Neural progenitor cell (in vitro differentiated cells): ENCODE measurements at regions not wholly inside any gene's neighbourhood (a gene's known extent, or its start where the extent isn't known, plus 50 kb on each side); places are given as distances from the start of the nearest gene placed in this dataset.

Experiments
- DNase-seq: peaks from one replicate; pipeline ENCODE4 v3.0.0-alpha.2; 2016; ENCODE audit warnings: low spot score
- H2AFZ ChIP-seq: fragments of 200-600 bp; sonication (generic); replicated peaks from 2 replicates; pipeline ENCODE4 v1.6.1; 2016; ENCODE audit warnings: antibody characterized with exemption
- H3F3A ChIP-seq: fragments of 200-600 bp; sonication (generic); 2 replicates; pipeline ENCODE4 v1.6.1; 2016; ENCODE audit warnings: antibody characterized with exemption, low read depth
- H3K27ac ChIP-seq: fragments of 200-600 bp; sonication (generic); 2 replicates; pipeline ENCODE4 v1.5.1; 2016; ENCODE audit warnings: mild to moderate bottlenecking
- H3K27me3 ChIP-seq: fragments of 200-600 bp; sonication (generic); 2 replicates; pipeline ENCODE4 v1.6.1; 2016; ENCODE audit warnings: mild to moderate bottlenecking, moderate library complexity
- H3K36me3 ChIP-seq: fragments of 200-600 bp; sonication (generic); 2 replicates; pipeline ENCODE4 v1.5.1; 2016
- H3K4me1 ChIP-seq: fragments of 200-600 bp; sonication (generic); 2 replicates; pipeline ENCODE4 v1.6.1; 2016; ENCODE audit warnings: mixed run types
- H3K4me2 ChIP-seq: fragments of 200-600 bp; sonication (generic); 2 replicates; pipeline ENCODE4 v1.6.1; 2016
- H3K4me3 ChIP-seq: fragments of 200-600 bp; sonication (generic); 2 replicates; pipeline ENCODE4 v1.5.1; 2016
- H3K79me2 ChIP-seq: fragments of 200-600 bp; sonication (generic); 2 replicates; pipeline ENCODE4 v1.6.1; 2016; ENCODE audit warnings: low read depth
- H3K9ac ChIP-seq: fragments of 200-600 bp; sonication (generic); 2 replicates; pipeline ENCODE4 v1.6.1; 2016
- H3K9me3 ChIP-seq: fragments of 200-600 bp; sonication (generic); 2 replicates; pipeline ENCODE4 v1.5.1; 2016; ENCODE audit warnings: low read depth
- H4K20me1 ChIP-seq: fragments of 200-600 bp; sonication (generic); 2 replicates; pipeline ENCODE4 v1.6.1; 2016; ENCODE audit warnings: low read depth
- H3K27ac Mint-ChIP-seq: 3 replicates; pipeline ENCODE4 v1.8.0; 2021; ENCODE audit warnings: mixed read lengths
- H3K27me3 Mint-ChIP-seq: 2 replicates; pipeline ENCODE4 v1.8.0; 2022; ENCODE audit warnings: low read depth, mild to moderate bottlenecking, inconsistent platforms, moderate library complexity, mixed read lengths; ENCODE audit not compliant: insufficient read depth
- H3K36me3 Mint-ChIP-seq: 3 replicates; pipeline ENCODE4 v1.8.0; 2021; ENCODE audit warnings: mixed read lengths
- H3K4me1 Mint-ChIP-seq: 3 replicates; pipeline ENCODE4 v1.8.0; 2021; ENCODE audit warnings: mixed read lengths
- H3K4me3 Mint-ChIP-seq: 3 replicates; pipeline ENCODE4 v1.8.0; 2021; ENCODE audit warnings: mild to moderate bottlenecking, moderate library complexity, mixed read lengths
- H3K9me3 Mint-ChIP-seq: 3 replicates; pipeline ENCODE4 v1.8.0; 2020; ENCODE audit warnings: mixed read lengths
- CTCF ChIP-seq: fragments of 200-600 bp; sonication (generic); IDR thresholded peaks from 2 replicates; pipeline ENCODE4 v1.5.1; 2017; ENCODE audit warnings: antibody characterized with exemption, mild to moderate bottlenecking
- EZH2 ChIP-seq: fragments of 200-600 bp; sonication (generic); IDR thresholded peaks from 2 replicates; pipeline ENCODE4 v1.6.1; 2017; ENCODE audit warnings: antibody characterized with exemption, mild to moderate bottlenecking, moderate library complexity
- EZH2phosphoT487 ChIP-seq: fragments of 200-600 bp; sonication (generic); IDR thresholded peaks from 2 replicates; pipeline ENCODE4 v1.6.1; 2017; ENCODE audit warnings: antibody characterized with exemption

DNA sequence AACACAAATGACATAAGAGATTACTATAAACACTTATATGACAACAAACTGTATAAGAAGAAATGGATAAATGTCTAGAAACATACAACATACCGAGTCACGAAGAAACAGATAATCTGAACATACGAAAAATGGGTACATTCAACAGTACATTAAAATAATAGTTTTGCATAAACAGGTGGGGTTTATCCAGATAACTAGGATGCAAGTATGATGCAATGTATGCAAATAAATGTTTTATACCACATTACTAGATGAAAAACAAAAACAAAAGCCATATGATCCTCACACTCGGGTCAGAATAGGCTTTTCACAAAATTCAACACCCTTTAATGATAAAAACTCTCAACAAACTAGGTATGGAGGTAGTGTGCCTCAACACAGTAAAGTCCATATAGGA, 1585.7 kb downstream of the BRINP3 start:
- Mint-ChIP-seq H3K4me3 (no peak overlapping the region), H3K9me3 (no peaks in the 10 kb centered on the region), H3K36me3 (no peaks in the 10 kb centered on the region), H3K27me3 (no peaks in the 10 kb centered on the region), H3K4me1 (no peaks in the 10 kb centered on the region), H3K27ac (no peak overlapping the region)
- Histone ChIP-seq H3K36me3 (no peaks in the 10 kb centered on the region), H3K4me2 (no peak overlapping the region), H3F3A (no peaks in the 10 kb centered on the region), H4K20me1 (no peaks in the 10 kb centered on the region), H3K4me3 (no peak overlapping the region), H3K79me2 (no peaks in the 10 kb centered on the region), H3K27me3 (no peaks in the 10 kb centered on the region), H2AFZ (no peak overlapping the region), H3K27ac (no peak overlapping the region), H3K4me1 (no peaks in the 10 kb centered on the region), H3K9me3 (no peaks in the 10 kb centered on the region), H3K9ac (no peak overlapping the region)
- TF ChIP-seq EZH2phosphoT487 (no peak), CTCF (no peak), EZH2 (no peak)
- DNase-seq = no peak

DNA sequence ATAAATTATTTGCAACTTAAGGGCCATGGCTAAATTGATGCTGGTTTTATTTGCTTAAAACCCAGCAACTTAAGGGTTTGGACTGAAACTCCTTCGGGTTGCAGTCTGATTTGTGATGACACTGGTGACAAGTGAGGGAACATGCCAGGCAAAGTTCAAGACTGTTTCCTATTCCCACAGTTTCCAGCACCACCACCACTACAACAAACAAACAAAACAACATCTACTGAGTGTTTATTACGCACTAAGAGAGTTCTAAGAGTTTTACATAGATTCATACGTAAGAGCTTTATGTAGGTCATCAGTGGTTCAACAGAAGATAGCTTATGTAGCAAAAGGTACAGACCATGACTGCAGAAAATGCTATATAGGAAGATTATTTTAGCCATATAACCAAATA, 1582.1 kb downstream of the BRINP3 start:
- H4K20me1 ChIP-seq = no peaks in the 10 kb centered on the region
- H3K9ac ChIP-seq = no peak overlapping the region
- no peaks in the 10 kb centered on the region for H3K4me1 ChIP-seq

GRCh38 chr1:188903241-188903640, 1574.4 kb downstream of the BRINP3 start:
- Mint-ChIP-seq H3K27ac (no peak overlapping the region), H3K36me3 (no peaks in the 10 kb centered on the region), H3K4me3 (no peak overlapping the region), H3K4me1 (peaks cover 5% of the 10 kb centered on the region), H3K27me3 (no peaks in the 10 kb centered on the region), H3K9me3 (no peaks in the 10 kb centered on the region)
- DNase-seq = no peak
- H3K27ac ChIP-seq = no peak overlapping the region
- no peak overlapping the region for H3K4me2 ChIP-seq
- no peaks in the 10 kb centered on the region for H3K9me3 ChIP-seq
- H3F3A ChIP-seq = no peaks in the 10 kb centered on the region
- no peaks in the 10 kb centered on the region for H3K36me3 ChIP-seq
- no peak overlapping the region for H3K4me3 ChIP-seq
- H3K79me2 ChIP-seq = no peaks in the 10 kb centered on the region
- no peaks in the 10 kb centered on the region for H4K20me1 ChIP-seq
- H3K27me3 ChIP-seq = no peaks in the 10 kb centered on the region
- TF ChIP-seq EZH2phosphoT487 (no peak), CTCF (no peak), EZH2 (no peak)
- H3K4me1 ChIP-seq = no peaks in the 10 kb centered on the region
- H2AFZ ChIP-seq = no peak overlapping the region
- no peak overlapping the region for H3K9ac ChIP-seq

More for the DNA sequence above, 1582.1 kb downstream of the BRINP3 start:
- no peak overlapping the region for H2AFZ ChIP-seq
- no peaks in the 10 kb centered on the region for H3K36me3 ChIP-seq
- TF ChIP-seq EZH2 (no peak), CTCF (no peak), EZH2phosphoT487 (no peak)
- Mint-ChIP-seq H3K9me3 (no peaks in the 10 kb centered on the region), H3K4me1 (no peaks in the 10 kb centered on the region), H3K36me3 (no peaks in the 10 kb centered on the region), H3K27ac (no peak overlapping the region), H3K27me3 (no peaks in the 10 kb centered on the region), H3K4me3 (no peak overlapping the region)
- H3K4me2 ChIP-seq = no peak overlapping the region
- H3K79me2 ChIP-seq = no peaks in the 10 kb centered on the region
- no peaks in the 10 kb centered on the region for H3F3A ChIP-seq
- H3K9me3 ChIP-seq = no peaks in the 10 kb centered on the region
- H3K4me3 ChIP-seq = no peak overlapping the region
- H3K27me3 ChIP-seq = no peaks in the 10 kb centered on the region
- DNase-seq = no peak
- no peak overlapping the region for H3K27ac ChIP-seq

- no peak overlapping the region for H3K9ac ChIP-seq
- TF ChIP-seq CTCF = no peak
- no peak for TF ChIP-seq EZH2phosphoT487
- no peak for TF ChIP-seq EZH2
- no peak overlapping the region for H2AFZ ChIP-seq
- H3K27ac ChIP-seq = no peak overlapping the region
- peaks cover 5% of the 10 kb centered on the region for H3K4me1 Mint-ChIP-seq
- no peaks in the 10 kb centered on the region for H3K27me3 ChIP-seq
- no peak for DNase-seq
- no peaks in the 10 kb centered on the region for H3K79me2 ChIP-seq
- no peak overlapping the region for H3K4me2 ChIP-seq
- H3F3A ChIP-seq = no peaks in the 10 kb centered on the region
- no peak overlapping the region for H3K4me3 Mint-ChIP-seq
- H4K20me1 ChIP-seq = no peaks in the 10 kb centered on the region
- H3K36me3 Mint-ChIP-seq = no peaks in the 10 kb centered on the region
- H3K4me1 ChIP-seq = no peaks in the 10 kb centered on the region
- no peaks in the 10 kb centered on the region for H3K9me3 Mint-ChIP-seq
- no peaks in the 10 kb centered on the region for H3K36me3 ChIP-seq
- H3K27ac Mint-ChIP-seq = no peak overlapping the region
- H3K27me3 Mint-ChIP-seq = no peaks in the 10 kb centered on the region
- no peak overlapping the region for H3K4me3 ChIP-seq
- H3K9me3 ChIP-seq = no peaks in the 10 kb centered on the region
Observed at GRCh38 chr1:188904201-188904600, 1573.5 kb downstream of the BRINP3 start.
